PC-3 (cell line): ENCODE measurements at regions not wholly inside any gene's neighbourhood (a gene's known extent, or its start where the extent isn't known, plus 50 kb on each side); places are given as distances from the start of the nearest gene placed in this dataset.

Experiments
- ATAC-seq: fragments of 200-7000 bp; cut with Tn5 transposase; 2 replicates; pipeline ENCODE4 v1.9.1; 2020; ENCODE audit warnings: mild to moderate bottlenecking, moderate library complexity
- BruUV-seq: library from RNA; stranded (reverse); fragments of 400-500 nt; replicated peaks from 2 replicates; lab custom pipeline; 2021; lab: Mats Ljungman, UMichigan
- CTCF ChIA-PET: fragments of 300-600 bp; sonication (Branson Sonifier 250); formaldehyde crosslinking; loops from one replicate; lab custom pipeline; 2022; ENCODE audit warnings: antibody characterized with exemption; lab: Charles Lee
- POLR2A ChIA-PET: fragments of 300-600 bp; sonication (Branson Sonifier 250); formaldehyde crosslinking; loops from one replicate; lab custom pipeline; 2022; ENCODE audit warnings: antibody characterized with exemption; ENCODE audit not compliant: unreplicated experiment; lab: Charles Lee
- DNase-seq: peaks from one replicate; pipeline ENCODE4 v3.0.0-alpha.2; 2015
- H2AFZ ChIP-seq: fragments of 300-600 bp; sonication (generic); 2 replicates; pipeline ENCODE4 v1.6.0; 2016; ENCODE audit warnings: antibody characterized with exemption, low read length
- H3F3A ChIP-seq: fragments of 300-600 bp; sonication (generic); one replicate; pipeline ENCODE4 v1.6.0; 2017; ENCODE audit warnings: antibody characterized with exemption, low read length, control low read depth, mild to moderate bottlenecking; ENCODE audit not compliant: unreplicated experiment
- H3K27ac ChIP-seq: fragments of 300-600 bp; sonication (generic); 2 replicates; pipeline ENCODE4 v1.5.1; 2016; ENCODE audit warnings: mild to moderate bottlenecking, low read length
- H3K27me3 ChIP-seq: fragments of 300-600 bp; sonication (generic); 2 replicates; pipeline ENCODE4 v1.6.1; 2016; ENCODE audit warnings: low read length, mixed read lengths
- H3K36me3 ChIP-seq: fragments of 300-600 bp; sonication (generic); 2 replicates; pipeline ENCODE4 v1.6.1; 2016; ENCODE audit warnings: low read depth, mixed run types, low read length, mixed read lengths
- H3K4me1 ChIP-seq: fragments of 300-600 bp; sonication (generic); 2 replicates; pipeline ENCODE4 v1.5.1; 2016; ENCODE audit warnings: low read length; ENCODE audit not compliant: insufficient read depth
- H3K4me2 ChIP-seq: fragments of 300-600 bp; sonication (generic); 2 replicates; pipeline ENCODE4 v1.6.0; 2016; ENCODE audit warnings: low read length
- H3K4me3 ChIP-seq: fragments of 300-600 bp; sonication (generic); 2 replicates; pipeline ENCODE4 v1.5.1; 2016; ENCODE audit warnings: mild to moderate bottlenecking, low read length, mixed read lengths
- H3K79me2 ChIP-seq: fragments of 300-600 bp; sonication (generic); 2 replicates; pipeline ENCODE4 v1.6.1; 2017; ENCODE audit warnings: low read length, mixed read lengths
- H3K9ac ChIP-seq: fragments of 300-600 bp; sonication (generic); 2 replicates; pipeline ENCODE4 v1.6.0; 2016; ENCODE audit warnings: mild to moderate bottlenecking, low read length
- H3K9me2 ChIP-seq: fragments of 300-600 bp; sonication (generic); replicated peaks from 2 replicates; pipeline ENCODE4 v1.6.1; 2016; ENCODE audit warnings: mixed run types, low read length, mixed read lengths
- H3K9me3 ChIP-seq: fragments of 300-600 bp; sonication (generic); 2 replicates; pipeline ENCODE4 v1.6.1; 2016; ENCODE audit warnings: low read length, mixed read lengths
- H4K20me1 ChIP-seq: fragments of 300-600 bp; sonication (generic); 2 replicates; pipeline ENCODE4 v1.6.1; 2016; ENCODE audit warnings: low read length, mixed read lengths
- EZH2 ChIP-seq: fragments of 300-600 bp; sonication (generic); IDR thresholded peaks from one replicate; pipeline ENCODE4 v1.6.1; 2017; ENCODE audit warnings: antibody characterized with exemption, mild to moderate bottlenecking, low read length; ENCODE audit not compliant: unreplicated experiment
- EZH2phosphoT487 ChIP-seq: fragments of 300-600 bp; sonication (generic); IDR thresholded peaks from 2 replicates; pipeline ENCODE4 v1.6.1; 2018; ENCODE audit warnings: mild to moderate bottlenecking, antibody characterized with exemption, low read length, borderline replicate concordance
- intact Hi-C: fragments of 100-400 bp; cut with micrococcal nuclease; formaldehyde crosslinking; loops from 2 replicates; pipeline ENCODE4 v1.9.0; 2023
- TF ChIP-seq, protein P1 (sequence below): fragments of 300-600 bp; sonication (generic); conservative IDR thresholded peaks from 2 replicates; pipeline ENCODE4 v1.5.1; 2017; ENCODE audit warnings: antibody characterized with exemption, low read depth, mild to moderate bottlenecking, low read length

DNA sequence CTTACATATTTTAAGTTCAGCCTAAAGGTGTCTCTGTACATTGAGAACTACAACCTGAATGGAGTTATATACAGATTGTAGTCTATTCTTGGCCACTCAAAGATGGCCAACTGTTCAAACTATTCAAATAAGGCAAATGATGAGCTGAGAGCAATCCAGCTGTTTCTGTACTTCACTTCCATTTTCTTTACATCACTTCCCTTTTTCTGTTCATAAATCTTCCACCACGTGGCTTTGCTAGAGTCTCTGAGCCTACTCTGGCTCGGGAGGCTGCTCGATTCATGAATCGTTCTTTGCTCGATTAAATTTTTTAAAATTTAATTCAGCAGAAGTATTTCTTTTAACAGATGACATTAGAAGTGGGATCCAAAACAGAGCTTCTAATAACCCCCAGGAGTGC lies 879.7 kb downstream of the GALC start:
- Histone ChIP-seq H3K9ac (no peak overlapping the region), H3K4me2 (no peak overlapping the region), H3K9me2 (no peaks in the 10 kb centered on the region), H3K36me3 (no peaks in the 10 kb centered on the region), H4K20me1 (no peaks in the 10 kb centered on the region), H3K4me1 (no peaks in the 10 kb centered on the region), H3K4me3 (no peak overlapping the region), H3F3A (no peaks in the 10 kb centered on the region), H3K79me2 (no peaks in the 10 kb centered on the region), H3K27me3 (no peaks in the 10 kb centered on the region), H3K27ac (no peak overlapping the region), H2AFZ (no peak overlapping the region), H3K9me3 (no peaks in the 10 kb centered on the region; the same call in 1 of the 2 replicates)
- ATAC-seq (no peak), DNase-seq (no peak)
- TF ChIP-seq EZH2phosphoT487 (no peak), EZH2 (no peak)
- TF ChIP-seq, protein P1, sequence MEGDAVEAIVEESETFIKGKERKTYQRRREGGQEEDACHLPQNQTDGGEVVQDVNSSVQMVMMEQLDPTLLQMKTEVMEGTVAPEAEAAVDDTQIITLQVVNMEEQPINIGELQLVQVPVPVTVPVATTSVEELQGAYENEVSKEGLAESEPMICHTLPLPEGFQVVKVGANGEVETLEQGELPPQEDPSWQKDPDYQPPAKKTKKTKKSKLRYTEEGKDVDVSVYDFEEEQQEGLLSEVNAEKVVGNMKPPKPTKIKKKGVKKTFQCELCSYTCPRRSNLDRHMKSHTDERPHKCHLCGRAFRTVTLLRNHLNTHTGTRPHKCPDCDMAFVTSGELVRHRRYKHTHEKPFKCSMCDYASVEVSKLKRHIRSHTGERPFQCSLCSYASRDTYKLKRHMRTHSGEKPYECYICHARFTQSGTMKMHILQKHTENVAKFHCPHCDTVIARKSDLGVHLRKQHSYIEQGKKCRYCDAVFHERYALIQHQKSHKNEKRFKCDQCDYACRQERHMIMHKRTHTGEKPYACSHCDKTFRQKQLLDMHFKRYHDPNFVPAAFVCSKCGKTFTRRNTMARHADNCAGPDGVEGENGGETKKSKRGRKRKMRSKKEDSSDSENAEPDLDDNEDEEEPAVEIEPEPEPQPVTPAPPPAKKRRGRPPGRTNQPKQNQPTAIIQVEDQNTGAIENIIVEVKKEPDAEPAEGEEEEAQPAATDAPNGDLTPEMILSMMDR, result no peak
- intact Hi-C loops, result no loop called here
- POLR2A ChIA-PET, result interaction anchor here (0.5 kb wide), 1 partner anchor 199 kb away, joined by 3 read pairs; no protein-coding TSS in a partner anchor
- no TSS peak for BruUV-seq
- CTCF ChIA-PET, result no interaction called here

DNA sequence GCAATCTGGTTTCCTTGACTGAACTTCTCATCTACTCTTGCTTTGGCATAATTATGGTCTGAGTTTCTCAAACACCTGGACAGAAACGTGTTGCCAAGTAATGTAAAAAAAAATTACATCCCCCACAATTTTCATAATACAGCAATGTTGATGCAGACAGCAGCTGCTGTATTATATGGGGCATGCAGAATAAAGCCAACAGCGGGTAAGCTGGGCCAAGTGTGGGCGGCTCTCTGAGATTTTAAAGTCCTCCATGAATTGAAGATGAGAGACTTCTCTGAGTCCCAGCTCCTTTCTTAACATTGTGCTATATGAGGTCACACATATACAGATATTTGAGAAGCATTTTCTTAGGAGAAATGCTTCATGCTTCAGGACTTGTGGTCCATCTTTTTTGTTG lies 881.2 kb downstream of the GALC start:
- Histone ChIP-seq H3K9ac (no peak overlapping the region), H3K36me3 (no peaks in the 10 kb centered on the region), H3K27ac (no peak overlapping the region), H3K27me3 (no peaks in the 10 kb centered on the region), H3K9me2 (no peaks in the 10 kb centered on the region), H3K4me1 (no peaks in the 10 kb centered on the region), H3K4me2 (no peak overlapping the region), H4K20me1 (no peaks in the 10 kb centered on the region), H3F3A (no peaks in the 10 kb centered on the region), H3K79me2 (no peaks in the 10 kb centered on the region), H3K4me3 (no peak overlapping the region), H2AFZ (no peak overlapping the region), H3K9me3 (no peaks in the 10 kb centered on the region; the same call in 1 of the 2 replicates)
- intact Hi-C loops, result no loop called here
- POLR2A ChIA-PET, result no interaction called here
- no TSS peak for BruUV-seq
- ATAC-seq, result no peak
- TF ChIP-seq EZH2phosphoT487 (no peak), EZH2 (no peak)
- TF ChIP-seq, protein P1, result no peak
- DNase-seq, result no peak
- CTCF ChIA-PET, result no interaction called here

DNA sequence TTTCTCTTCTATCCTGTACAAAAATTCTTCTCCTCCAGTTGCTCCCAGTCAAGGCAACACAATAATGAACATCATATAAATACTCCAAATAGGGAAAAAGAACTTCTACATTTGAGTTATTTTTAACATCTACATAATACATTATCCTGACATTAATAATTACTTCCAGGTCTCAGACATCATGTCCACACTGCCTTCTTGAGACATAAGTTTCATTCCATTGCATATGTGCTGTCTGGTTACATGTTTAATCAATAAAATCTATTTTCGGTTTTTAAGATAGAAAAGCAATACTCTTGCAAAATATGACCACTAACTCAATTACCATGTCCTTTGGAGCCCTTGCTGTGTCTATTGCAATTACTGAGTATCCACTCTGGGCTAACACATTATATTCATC lies 881.9 kb downstream of the GALC start:
- Histone ChIP-seq H3K4me1 (no peaks in the 10 kb centered on the region), H3K27ac (no peak overlapping the region), H3K9me2 (no peaks in the 10 kb centered on the region), H2AFZ (no peak overlapping the region), H4K20me1 (no peaks in the 10 kb centered on the region), H3K4me3 (no peak overlapping the region), H3K79me2 (no peaks in the 10 kb centered on the region), H3F3A (no peaks in the 10 kb centered on the region), H3K36me3 (no peaks in the 10 kb centered on the region), H3K4me2 (no peak overlapping the region), H3K27me3 (no peaks in the 10 kb centered on the region), H3K9ac (no peak overlapping the region), H3K9me3 (peaks cover 3% of the 10 kb centered on the region; the same call in 1 of the 2 replicates)
- DNase-seq (no peak), ATAC-seq (no peak)
- intact Hi-C loops, result no loop called here
- no TSS peak for BruUV-seq
- ChIA-PET POLR2A (no interaction called here), CTCF (no interaction called here)
- TF ChIP-seq, protein P1, result no peak
- no peak for TF ChIP-seq EZH2
- no peak for TF ChIP-seq EZH2phosphoT487
